HL-60 (cell line): ENCODE measurements at regions not wholly inside any gene's neighbourhood (a gene's known extent, or its start where the extent isn't known, plus 50 kb on each side); places are given as distances from the start of the nearest gene placed in this dataset.

Source experiments
- DNase-seq, 2 experiments: peaks; one replicate each; pipeline ENCODE4 v3.0.0-alpha.2; 2010 to 2020; ENCODE audit warnings: low read depth in 1 of 2, low spot score in 1 of 2
- H3K27ac ChIP-seq: fragments of 250-450 bp; sonication (Bioruptor Pico); replicated peaks from 2 replicates; pipeline ENCODE4 v1.5.1; 2020; ENCODE audit warnings: mild to moderate bottlenecking, moderate library complexity
- H3K27me3 ChIP-seq: fragments of 250-450 bp; sonication (Bioruptor Pico); 2 replicates; pipeline ENCODE4 v1.5.1; 2021; ENCODE audit warnings: mild to moderate bottlenecking, moderate library complexity; ENCODE audit not compliant: insufficient read depth, poor library complexity, severe bottlenecking
- H3K4me3 ChIP-seq: replicated peaks from 2 replicates; pipeline ENCODE4 v1.5.1; 2011; ENCODE audit warnings: mild to moderate bottlenecking, control low read depth, low read length; ENCODE audit not compliant: insufficient read depth
- CTCF ChIP-seq: IDR thresholded peaks from one replicate; pipeline ENCODE4 v1.5.1; 2011; ENCODE audit warnings: low read length, control low read depth, inconsistent platforms; ENCODE audit not compliant: insufficient read depth
- GABPA ChIP-seq: IDR thresholded peaks from 2 replicates; pipeline ENCODE4 v1.6.1; 2012; ENCODE audit warnings: low read depth
- POLR2AphosphoS5 ChIP-seq: IDR thresholded peaks from 2 replicates; pipeline ENCODE4 v1.6.1; 2012; ENCODE audit warnings: low read depth
- SPI1 ChIP-seq: IDR thresholded peaks from 2 replicates; pipeline ENCODE4 v1.6.1; 2012; ENCODE audit warnings: low read depth, mild to moderate bottlenecking, borderline replicate concordance
- TF ChIP-seq, protein P1 (sequence below): IDR thresholded peaks from 2 replicates; pipeline ENCODE4 v1.6.1; 2012; ENCODE audit warnings: low read depth; ENCODE audit not compliant: insufficient replicate concordance

GRCh38 chr3:26369133-26369532 is 253.4 kb upstream of the LRRC3B start:
- Histone ChIP-seq H3K27me3 (no peaks in the 10 kb centered on the region), H3K4me3 (no peak overlapping the region), H3K27ac (no peak overlapping the region)
- TF ChIP-seq POLR2AphosphoS5 (no peak), CTCF (no peak)
- no peak for DNase-seq

GRCh38 chr3:26375843-26376530 is 246.6 kb upstream of the LRRC3B start:
- Histone ChIP-seq H3K27me3 (no peaks in the 10 kb centered on the region), H3K27ac (no peak overlapping the region), H3K4me3 (no peak overlapping the region)
- no peak for DNase-seq
- TF ChIP-seq POLR2AphosphoS5 (no peak), GABPA (no peak), SPI1 (no peak), CTCF (no peak)
- TF ChIP-seq, protein P1, sequence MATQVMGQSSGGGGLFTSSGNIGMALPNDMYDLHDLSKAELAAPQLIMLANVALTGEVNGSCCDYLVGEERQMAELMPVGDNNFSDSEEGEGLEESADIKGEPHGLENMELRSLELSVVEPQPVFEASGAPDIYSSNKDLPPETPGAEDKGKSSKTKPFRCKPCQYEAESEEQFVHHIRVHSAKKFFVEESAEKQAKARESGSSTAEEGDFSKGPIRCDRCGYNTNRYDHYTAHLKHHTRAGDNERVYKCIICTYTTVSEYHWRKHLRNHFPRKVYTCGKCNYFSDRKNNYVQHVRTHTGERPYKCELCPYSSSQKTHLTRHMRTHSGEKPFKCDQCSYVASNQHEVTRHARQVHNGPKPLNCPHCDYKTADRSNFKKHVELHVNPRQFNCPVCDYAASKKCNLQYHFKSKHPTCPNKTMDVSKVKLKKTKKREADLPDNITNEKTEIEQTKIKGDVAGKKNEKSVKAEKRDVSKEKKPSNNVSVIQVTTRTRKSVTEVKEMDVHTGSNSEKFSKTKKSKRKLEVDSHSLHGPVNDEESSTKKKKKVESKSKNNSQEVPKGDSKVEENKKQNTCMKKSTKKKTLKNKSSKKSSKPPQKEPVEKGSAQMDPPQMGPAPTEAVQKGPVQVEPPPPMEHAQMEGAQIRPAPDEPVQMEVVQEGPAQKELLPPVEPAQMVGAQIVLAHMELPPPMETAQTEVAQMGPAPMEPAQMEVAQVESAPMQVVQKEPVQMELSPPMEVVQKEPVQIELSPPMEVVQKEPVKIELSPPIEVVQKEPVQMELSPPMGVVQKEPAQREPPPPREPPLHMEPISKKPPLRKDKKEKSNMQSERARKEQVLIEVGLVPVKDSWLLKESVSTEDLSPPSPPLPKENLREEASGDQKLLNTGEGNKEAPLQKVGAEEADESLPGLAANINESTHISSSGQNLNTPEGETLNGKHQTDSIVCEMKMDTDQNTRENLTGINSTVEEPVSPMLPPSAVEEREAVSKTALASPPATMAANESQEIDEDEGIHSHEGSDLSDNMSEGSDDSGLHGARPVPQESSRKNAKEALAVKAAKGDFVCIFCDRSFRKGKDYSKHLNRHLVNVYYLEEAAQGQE = no peak

DNA sequence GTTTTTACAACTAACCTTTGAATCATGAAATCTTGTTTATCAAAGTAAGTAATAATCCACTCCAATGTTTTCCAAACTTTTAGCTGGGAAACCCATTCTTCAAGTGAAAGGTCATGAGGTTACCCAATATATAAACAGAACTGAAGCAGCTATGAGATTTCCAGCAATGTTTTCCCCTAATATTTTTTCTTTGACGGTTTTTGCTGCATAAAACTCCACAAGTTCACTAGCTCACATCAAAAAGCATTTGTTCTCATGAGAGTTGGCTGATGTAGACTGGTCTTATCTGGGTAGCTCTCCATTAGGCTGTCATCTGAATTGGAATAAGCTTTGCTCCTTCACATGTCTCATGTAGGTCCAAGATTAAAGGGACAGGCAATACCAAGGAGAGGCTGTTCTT is 241.2 kb upstream of the LRRC3B start:
- no peak overlapping the region for H3K4me3 ChIP-seq
- H3K27me3 ChIP-seq = no peaks in the 10 kb centered on the region
- H3K27ac ChIP-seq = no peak overlapping the region
- no peak for DNase-seq
- no peak for TF ChIP-seq SPI1
- no peak for TF ChIP-seq POLR2AphosphoS5
- TF ChIP-seq GABPA = no peak
- TF ChIP-seq CTCF = no peak
- TF ChIP-seq, protein P1 = no peak

- no peaks in the 10 kb centered on the region for H3K27me3 ChIP-seq
- H3K4me3 ChIP-seq = no peak overlapping the region
- H3K27ac ChIP-seq = no peak overlapping the region
- TF ChIP-seq POLR2AphosphoS5 = no peak
- no peak for TF ChIP-seq GABPA
- TF ChIP-seq CTCF = no peak
- TF ChIP-seq SPI1 = no peak
- TF ChIP-seq, protein P1 = no peak
- DNase-seq = no peak
Observed at GRCh38 chr3:26406636-26407035, 215.9 kb upstream of the LRRC3B start.
